KMS-11 (cell line): ENCODE measurements at regions not wholly inside any gene's neighbourhood (a gene's known extent, or its start where the extent isn't known, plus 50 kb on each side); places are given as distances from the start of the nearest gene placed in this dataset.
"Not testable (repeated sequence)": the region's sequence is repeated elsewhere in the genome, so short reads cannot be mapped to it uniquely, and the experiment has no call there.

Experiments used
- H2AFZ ChIP-seq: fragments of 200-600 bp; sonication (generic); 2 replicates; pipeline ENCODE4 v1.6.1; 2016; ENCODE audit warnings: antibody characterized with exemption, mixed run types, low read depth
- H3K27ac ChIP-seq: fragments of 200-600 bp; sonication (generic); 2 replicates; pipeline ENCODE4 v1.6.1; 2016; ENCODE audit warnings: mild to moderate bottlenecking, mixed run types
- H3K27me3 ChIP-seq: fragments of 200-600 bp; sonication (generic); 2 replicates; pipeline ENCODE4 v1.6.1; 2017; ENCODE audit warnings: mild to moderate bottlenecking, low read depth, mixed run types, moderate library complexity; ENCODE audit not compliant: insufficient read depth
- H3K36me3 ChIP-seq: fragments of 200-600 bp; sonication (generic); 2 replicates; pipeline ENCODE4 v1.6.1; 2017; ENCODE audit warnings: mild to moderate bottlenecking, mixed run types; ENCODE audit not compliant: insufficient read depth
- H3K4me1 ChIP-seq: fragments of 200-600 bp; sonication (generic); 2 replicates; pipeline ENCODE4 v1.6.1; 2016; ENCODE audit warnings: mild to moderate bottlenecking, low read depth, mixed run types; ENCODE audit not compliant: poor library complexity, severe bottlenecking
- H3K4me2 ChIP-seq: fragments of 200-600 bp; sonication (generic); 2 replicates; pipeline ENCODE4 v1.7.0; 2016; ENCODE audit warnings: mild to moderate bottlenecking, mixed run types
- H3K4me3 ChIP-seq: fragments of 200-600 bp; sonication (generic); IDR thresholded peaks from 2 replicates; pipeline ENCODE4 v1.6.1; 2017; ENCODE audit warnings: low read depth, low read length, mixed read lengths; ENCODE audit not compliant: insufficient read depth
- H3K79me2 ChIP-seq: fragments of 200-600 bp; sonication (generic); 2 replicates; pipeline ENCODE4 v1.6.1; 2016; ENCODE audit warnings: low read depth, mixed run types; ENCODE audit not compliant: insufficient read depth
- H3K9ac ChIP-seq: fragments of 200-600 bp; sonication (generic); 2 replicates; pipeline ENCODE4 v1.6.1; 2016; ENCODE audit warnings: mild to moderate bottlenecking, mixed run types
- H4K20me1 ChIP-seq: fragments of 200-600 bp; sonication (generic); 2 replicates; pipeline ENCODE4 v1.6.1; 2016; ENCODE audit warnings: mild to moderate bottlenecking, mixed run types; ENCODE audit not compliant: insufficient read depth
- TF ChIP-seq, protein P1 (sequence below): fragments of 200-600 bp; sonication (generic); conservative IDR thresholded peaks from 2 replicates; pipeline ENCODE4 v1.6.1; 2017; ENCODE audit warnings: low read depth, mild to moderate bottlenecking, antibody characterized with exemption, low read length, moderate library complexity, mixed read lengths

DNA sequence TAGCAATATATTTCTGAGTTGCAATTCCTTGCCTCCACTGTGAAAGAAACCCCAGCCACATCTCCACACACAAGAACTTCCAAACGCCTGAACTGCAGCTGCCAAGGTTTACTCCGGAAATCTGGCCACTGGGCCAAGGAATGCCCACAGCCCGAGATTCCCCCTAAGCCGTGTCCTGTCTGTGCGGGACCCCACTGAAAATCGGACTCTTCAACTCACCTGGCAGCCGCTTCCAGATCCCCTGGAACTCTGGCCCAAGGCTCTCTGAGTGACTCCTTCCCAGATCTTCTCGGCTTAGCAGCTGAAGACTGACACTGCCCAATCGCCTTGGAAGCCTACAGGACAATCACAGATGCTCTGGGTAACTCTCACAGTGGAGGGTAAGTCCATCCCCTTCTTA lies 256.3 kb upstream of the GULP1 start:
- H2AFZ ChIP-seq, H3K36me3 ChIP-seq, H4K20me1 ChIP-seq, H3K4me1 ChIP-seq, H3K4me3 ChIP-seq, H3K27ac ChIP-seq, H3K4me2 ChIP-seq, H3K79me2 ChIP-seq, H3K27me3 ChIP-seq, H3K9ac ChIP-seq: not testable (repeated sequence)

DNA sequence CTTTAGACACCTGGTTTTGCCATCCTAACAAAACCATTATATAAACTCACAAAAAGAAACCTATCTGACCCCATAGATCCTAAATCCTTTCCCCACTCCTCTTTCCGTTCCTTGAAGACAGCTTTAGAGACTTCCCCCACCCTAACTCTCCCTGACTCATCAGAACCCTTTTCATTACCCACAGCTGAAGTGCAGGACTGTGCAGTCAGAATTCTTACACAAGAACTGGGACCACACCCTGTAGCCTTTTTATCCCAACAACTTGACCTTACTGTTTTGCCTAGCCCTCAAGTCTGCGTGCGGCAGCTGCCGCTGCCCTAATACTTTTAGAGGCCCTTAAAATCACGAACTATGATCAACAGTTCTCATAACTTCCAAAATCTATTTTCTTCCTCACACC lies 254.9 kb upstream of the GULP1 start:
- H3K27me3 ChIP-seq, H4K20me1 ChIP-seq, H3K27ac ChIP-seq, H3K36me3 ChIP-seq, H3K4me1 ChIP-seq, H3K4me2 ChIP-seq, H2AFZ ChIP-seq, H3K79me2 ChIP-seq, H3K9ac ChIP-seq, H3K4me3 ChIP-seq: not testable (repeated sequence)

DNA sequence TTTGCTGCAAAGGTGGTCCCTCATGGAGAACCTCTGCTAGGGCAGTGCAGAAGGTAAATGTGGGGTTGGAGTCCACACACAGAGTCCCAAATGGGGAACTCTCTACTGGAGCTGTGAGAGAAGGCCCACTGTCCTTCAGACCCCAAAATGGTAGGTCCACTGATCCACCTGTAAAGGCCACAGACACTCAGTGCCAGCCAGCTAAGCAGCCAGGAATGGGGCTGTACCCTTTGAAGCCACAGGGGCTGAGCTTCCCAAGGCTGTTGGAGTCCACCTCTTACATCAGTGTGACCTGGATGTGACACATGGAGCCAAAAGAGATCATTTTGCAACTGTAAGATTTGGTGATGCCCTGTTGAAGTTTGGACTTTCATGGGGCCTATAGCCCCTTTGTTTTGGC lies 252.4 kb upstream of the GULP1 start:
- Histone ChIP-seq H3K4me3 (no peak overlapping the region), H3K4me2 (no peak overlapping the region), H3K4me1 (no peaks in the 10 kb centered on the region), H3K27me3 (no peaks in the 10 kb centered on the region), H3K27ac (no peak overlapping the region), H3K9ac (no peak overlapping the region), H4K20me1 (no peaks in the 10 kb centered on the region), H3K36me3 (no peaks in the 10 kb centered on the region), H3K79me2 (no peaks in the 10 kb centered on the region), H2AFZ (no peak overlapping the region)
- TF ChIP-seq, protein P1, sequence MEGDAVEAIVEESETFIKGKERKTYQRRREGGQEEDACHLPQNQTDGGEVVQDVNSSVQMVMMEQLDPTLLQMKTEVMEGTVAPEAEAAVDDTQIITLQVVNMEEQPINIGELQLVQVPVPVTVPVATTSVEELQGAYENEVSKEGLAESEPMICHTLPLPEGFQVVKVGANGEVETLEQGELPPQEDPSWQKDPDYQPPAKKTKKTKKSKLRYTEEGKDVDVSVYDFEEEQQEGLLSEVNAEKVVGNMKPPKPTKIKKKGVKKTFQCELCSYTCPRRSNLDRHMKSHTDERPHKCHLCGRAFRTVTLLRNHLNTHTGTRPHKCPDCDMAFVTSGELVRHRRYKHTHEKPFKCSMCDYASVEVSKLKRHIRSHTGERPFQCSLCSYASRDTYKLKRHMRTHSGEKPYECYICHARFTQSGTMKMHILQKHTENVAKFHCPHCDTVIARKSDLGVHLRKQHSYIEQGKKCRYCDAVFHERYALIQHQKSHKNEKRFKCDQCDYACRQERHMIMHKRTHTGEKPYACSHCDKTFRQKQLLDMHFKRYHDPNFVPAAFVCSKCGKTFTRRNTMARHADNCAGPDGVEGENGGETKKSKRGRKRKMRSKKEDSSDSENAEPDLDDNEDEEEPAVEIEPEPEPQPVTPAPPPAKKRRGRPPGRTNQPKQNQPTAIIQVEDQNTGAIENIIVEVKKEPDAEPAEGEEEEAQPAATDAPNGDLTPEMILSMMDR: no peak

DNA sequence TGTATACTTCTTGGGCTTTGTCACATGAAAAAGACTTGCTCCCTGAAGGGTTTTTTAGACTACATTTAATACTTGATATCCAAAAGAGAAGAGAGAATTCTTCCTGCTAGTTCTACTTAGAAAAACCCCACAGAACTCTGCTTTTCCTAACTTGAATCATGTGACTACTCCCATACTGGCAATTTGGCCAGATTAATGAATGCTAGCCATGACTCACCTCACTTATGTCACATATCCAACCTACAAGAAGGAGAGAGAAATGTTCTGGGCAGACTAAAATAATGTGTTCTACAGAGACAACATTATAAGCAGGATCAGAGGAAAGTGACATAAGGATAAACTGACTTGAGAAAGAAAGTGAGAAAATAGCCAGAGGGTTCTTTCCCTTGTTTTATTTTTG lies 249.3 kb upstream of the GULP1 start:
- H2AFZ ChIP-seq: no peak overlapping the region
- no peak overlapping the region for H3K27ac ChIP-seq
- TF ChIP-seq, protein P1: no peak
- H3K79me2 ChIP-seq: no peaks in the 10 kb centered on the region
- no peaks in the 10 kb centered on the region for H4K20me1 ChIP-seq
- no peaks in the 10 kb centered on the region for H3K27me3 ChIP-seq
- no peak overlapping the region for H3K4me2 ChIP-seq
- no peak overlapping the region for H3K9ac ChIP-seq
- no peaks in the 10 kb centered on the region for H3K36me3 ChIP-seq
- H3K4me1 ChIP-seq: no peaks in the 10 kb centered on the region
- no peak overlapping the region for H3K4me3 ChIP-seq

DNA sequence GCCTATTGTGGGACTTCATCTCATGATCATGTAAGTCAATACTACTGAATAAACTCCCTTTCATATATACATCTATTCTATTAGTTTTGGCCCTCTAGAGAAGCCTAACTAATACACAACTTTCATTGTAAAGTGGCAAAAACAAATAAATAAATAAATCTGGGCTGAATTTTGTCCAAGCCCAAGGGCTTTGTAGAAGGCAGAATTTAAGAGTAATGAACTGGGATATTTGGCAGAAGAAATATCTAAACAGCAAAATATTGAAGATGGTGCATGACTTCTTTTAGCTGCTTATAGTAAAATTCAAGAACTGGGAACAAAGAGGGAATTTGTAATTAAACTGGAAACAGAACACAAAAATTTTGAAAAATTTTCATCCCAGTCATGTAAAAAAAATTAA lies 246.7 kb upstream of the GULP1 start:
- no peaks in the 10 kb centered on the region for H4K20me1 ChIP-seq
- no peaks in the 10 kb centered on the region for H3K79me2 ChIP-seq
- H3K27me3 ChIP-seq: no peaks in the 10 kb centered on the region
- H3K4me2 ChIP-seq: no peak overlapping the region
- H3K9ac ChIP-seq: no peak overlapping the region
- H3K27ac ChIP-seq: no peak overlapping the region
- TF ChIP-seq, protein P1: no peak
- no peaks in the 10 kb centered on the region for H3K36me3 ChIP-seq
- no peak overlapping the region for H3K4me3 ChIP-seq
- no peaks in the 10 kb centered on the region for H3K4me1 ChIP-seq
- no peak overlapping the region for H2AFZ ChIP-seq

DNA sequence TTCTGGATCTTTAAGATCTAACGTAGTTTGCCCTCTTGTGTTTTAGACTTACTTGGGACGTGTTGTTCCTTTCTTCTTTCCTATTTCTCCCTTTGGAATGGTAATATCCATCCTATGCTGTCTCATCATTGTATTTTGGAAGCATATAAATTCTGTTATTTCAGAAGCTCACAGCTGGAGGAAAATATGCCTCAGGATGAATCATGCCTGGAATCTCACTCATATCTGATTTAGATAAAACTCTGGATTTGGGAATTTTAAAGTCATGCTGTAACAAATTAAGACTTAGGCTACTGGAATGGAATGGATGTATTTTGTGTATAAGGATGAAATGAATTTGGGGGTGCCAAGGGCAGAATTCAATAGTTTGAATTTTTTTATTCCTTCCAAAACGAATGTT lies 245.2 kb upstream of the GULP1 start:
- Histone ChIP-seq H3K9ac (no peak overlapping the region), H3K4me3 (no peak overlapping the region), H3K27me3 (no peaks in the 10 kb centered on the region), H4K20me1 (no peaks in the 10 kb centered on the region), H2AFZ (no peak overlapping the region), H3K36me3 (no peaks in the 10 kb centered on the region), H3K4me1 (no peaks in the 10 kb centered on the region), H3K79me2 (no peaks in the 10 kb centered on the region), H3K4me2 (no peak overlapping the region), H3K27ac (no peak overlapping the region)
- TF ChIP-seq, protein P1: no peak
